SK-N-SH (cell line): ENCODE measurements at regions not wholly inside any gene's neighbourhood (a gene's known extent, or its start where the extent isn't known, plus 50 kb on each side); places are given as distances from the start of the nearest gene placed in this dataset.

ENCODE experiments used
- CTCF ChIA-PET: fragments of 300-600, 350-600 bp; formaldehyde crosslinking; extraction: SDS; loops from one replicate; lab custom pipeline; 2021; lab: Yijun Ruan, JAX
- POLR2A ChIA-PET: fragments of 350-600 bp; sonication (Branson Sonifier 250); formaldehyde crosslinking; extraction: SDS; loops from one replicate; lab custom pipeline; 2020; ENCODE audit warnings: antibody characterized with exemption, inconsistent platforms; lab: Yijun Ruan, JAX
- DNase-seq: peaks from one replicate; pipeline ENCODE4 v3.0.0; 2012
- H2AFZ ChIP-seq: fragments of 200-600 bp; sonication (generic); 2 replicates; pipeline ENCODE4 v1.8.1; 2016; ENCODE audit warnings: antibody characterized with exemption, mild to moderate bottlenecking, low read depth
- H3F3A ChIP-seq: fragments of 200-600 bp; sonication (generic); replicated peaks from 2 replicates; pipeline ENCODE3; 2016; ENCODE audit warnings: antibody characterized with exemption, mild to moderate bottlenecking; ENCODE audit not compliant: insufficient read depth
- H3K27ac ChIP-seq, 2 experiments: fragments of 200-500 bp in 1 of 2; fragments of 200-600 bp in 1 of 2; sonication (Bioruptor generic) in 1 of 2; sonication (generic), shearing (Covaris generic) in 1 of 2; 2 replicates each; pipeline versions ENCODE4 v1.5.1 to v1.6.1; 2014 to 2016; ENCODE audit warnings: low read depth in 2 of 2, inconsistent platforms in 1 of 2, low read length in 1 of 2, mild to moderate bottlenecking in 1 of 2, mixed read lengths in 1 of 2
- H3K27me3 ChIP-seq: fragments of 200-600 bp; sonication (generic), shearing (Covaris generic); 2 replicates; pipeline ENCODE4 v1.6.1; 2016; ENCODE audit warnings: mixed run types; ENCODE audit not compliant: insufficient read depth
- H3K36me3 ChIP-seq, 2 experiments: fragments of 200-500 bp in 1 of 2; fragments of 200-600 bp in 1 of 2; sonication (Bioruptor generic) in 1 of 2; sonication (generic) in 1 of 2; replicated peaks in 1 of 2; 2 replicates each; pipeline versions ENCODE3 to v1.5.1; 2014 to 2016; ENCODE audit warnings: low read length in 1 of 2, mild to moderate bottlenecking in 1 of 2; ENCODE audit not compliant: insufficient read depth in 2 of 2, control insufficient read depth in 1 of 2
- H3K4me1 ChIP-seq, 2 experiments: fragments of 200-500 bp in 1 of 2; fragments of 200-600 bp in 1 of 2; sonication (Bioruptor generic) in 1 of 2; sonication (generic), shearing (Covaris generic) in 1 of 2; 2 replicates each; pipeline versions ENCODE4 v1.5.1 to v1.6.1; 2014 to 2016; ENCODE audit warnings: low read depth in 1 of 2, low read length in 1 of 2, mixed run types in 1 of 2; ENCODE audit not compliant: insufficient read depth in 2 of 2, control insufficient read depth in 1 of 2
- H3K4me2 ChIP-seq: fragments of 200-600 bp; sonication (generic), shearing (Covaris generic); 2 replicates; pipeline ENCODE4 v1.6.1; 2017; ENCODE audit warnings: mixed run types
- H3K4me3 ChIP-seq, 2 experiments: fragments of 200-500 bp in 1 of 2; fragments of 200-600 bp in 1 of 2; sonication (Bioruptor generic) in 1 of 2; sonication (generic), shearing (Covaris generic) in 1 of 2; 2 replicates each; pipeline versions ENCODE4 v1.5.1 to v1.8.1; 2014 to 2016; ENCODE audit warnings: low read depth in 2 of 2, inconsistent platforms in 1 of 2, low read length in 1 of 2, mild to moderate bottlenecking in 1 of 2, mixed read lengths in 1 of 2, moderate library complexity in 1 of 2
- H3K79me2 ChIP-seq: fragments of 200-600 bp; sonication (generic); 2 replicates; pipeline ENCODE4 v1.8.1; 2017; ENCODE audit warnings: mild to moderate bottlenecking; ENCODE audit not compliant: insufficient read depth
- H3K9ac ChIP-seq: fragments of 200-600 bp; sonication (generic); 2 replicates; pipeline ENCODE4 v1.6.1; 2017; ENCODE audit warnings: mixed run types
- H3K9me2 ChIP-seq: fragments of 200-600 bp; sonication (generic); 2 replicates; pipeline ENCODE4 v1.6.1; 2017; ENCODE audit warnings: mixed run types
- H3K9me3 ChIP-seq: fragments of 200-600 bp; sonication (generic); 2 replicates; pipeline ENCODE4 v1.6.1; 2017; ENCODE audit warnings: mixed run types, mild to moderate bottlenecking, moderate library complexity
- H4K20me1 ChIP-seq: fragments of 200-600 bp; sonication (generic); 2 replicates; pipeline ENCODE4 v1.6.1; 2017; ENCODE audit warnings: mild to moderate bottlenecking, mixed run types; ENCODE audit not compliant: insufficient read depth
- CHD2 ChIP-seq: fragments of 150-350 bp; IDR thresholded peaks from 2 replicates; pipeline ENCODE4 v1.6.1; 2018; ENCODE audit warnings: low read length; ENCODE audit not compliant: partially characterized antibody
- FOXJ3 ChIP-seq: sonication (generic); formaldehyde crosslinking; IDR thresholded peaks from 2 replicates; pipeline ENCODE4 v1.5.1; 2020; ENCODE audit warnings: mild to moderate bottlenecking, missing genetic modification reagents
- JUND ChIP-seq: IDR thresholded peaks from 2 replicates; pipeline ENCODE4 v1.4.0; 2012
- MAX ChIP-seq: IDR thresholded peaks from 2 replicates; pipeline ENCODE4 v1.4.0; 2012; ENCODE audit warnings: low read depth
- MEF2A ChIP-seq: IDR thresholded peaks from 2 replicates; pipeline ENCODE4 v1.4.0; 2012; ENCODE audit warnings: low read depth, borderline replicate concordance
- MXI1 ChIP-seq: IDR thresholded peaks from 2 replicates; pipeline ENCODE4 v1.6.1; 2012; ENCODE audit warnings: mild to moderate bottlenecking, low read depth, low read length, improper control_type of control experiment
- NRF1 ChIP-seq: IDR thresholded peaks from 2 replicates; pipeline ENCODE4 v1.6.1; 2012; ENCODE audit warnings: low read depth, mild to moderate bottlenecking, low read length
- PBX3 ChIP-seq: IDR thresholded peaks from 2 replicates; pipeline ENCODE4; 2012
- POLR2AphosphoS5 ChIP-seq: IDR thresholded peaks from 2 replicates; pipeline ENCODE4 v1.6.1; 2012; ENCODE audit warnings: low read depth, low read length
- RAD21 ChIP-seq: IDR thresholded peaks from 2 replicates; pipeline ENCODE4 v1.6.1; 2012; ENCODE audit warnings: mild to moderate bottlenecking, low read length
- RCOR1 ChIP-seq: fragments of 150-350 bp; IDR thresholded peaks from 2 replicates; pipeline ENCODE4 v1.6.1; 2017; ENCODE audit warnings: antibody characterized with exemption, low read length
- RXRA ChIP-seq: IDR thresholded peaks from 2 replicates; pipeline ENCODE4 v1.4.0; 2012; ENCODE audit warnings: low read depth, mild to moderate bottlenecking, borderline replicate concordance
- SIN3A ChIP-seq: IDR thresholded peaks from 2 replicates; pipeline ENCODE4 v1.6.1; 2012; ENCODE audit warnings: low read depth, mild to moderate bottlenecking, low read length, moderate library complexity, borderline replicate concordance
- TAF1 ChIP-seq: IDR thresholded peaks from 2 replicates; pipeline ENCODE4 v1.6.1; 2012; ENCODE audit warnings: low read depth, mild to moderate bottlenecking, low read length, moderate library complexity, borderline replicate concordance
- TCF12 ChIP-seq: IDR thresholded peaks from 2 replicates; pipeline ENCODE4 v1.4.0; 2012
- YY1 ChIP-seq: IDR thresholded peaks from 2 replicates; pipeline ENCODE4 v1.4.0; 2012; ENCODE audit warnings: low read depth, mild to moderate bottlenecking
- WGBS: methylation state at CpG from one replicate; pipeline ENCODE4 v1.1.6; 2017; ENCODE audit warnings: low lambda C conversion rate; 5-methylcytosine and 5-hydroxymethylcytosine counted together
- TF ChIP-seq, protein P1 (sequence below): fragments of 150-350 bp; IDR thresholded peaks from 2 replicates; pipeline ENCODE4 v1.6.1; 2017; ENCODE audit warnings: antibody characterized with exemption, low read length, low read depth, borderline replicate concordance
- TF ChIP-seq, protein P2 (sequence below): fragments of 150-350 bp; IDR thresholded peaks from 2 replicates; pipeline ENCODE4 v1.6.1; 2016; ENCODE audit warnings: mild to moderate bottlenecking, low read depth, low read length
- TF ChIP-seq, protein P3 (sequence below): fragments of 200-600 bp; sonication (generic); IDR thresholded peaks from 2 replicates; pipeline ENCODE4 v1.6.1; 2017; ENCODE audit warnings: antibody characterized with exemption, mild to moderate bottlenecking, moderate library complexity

DNA sequence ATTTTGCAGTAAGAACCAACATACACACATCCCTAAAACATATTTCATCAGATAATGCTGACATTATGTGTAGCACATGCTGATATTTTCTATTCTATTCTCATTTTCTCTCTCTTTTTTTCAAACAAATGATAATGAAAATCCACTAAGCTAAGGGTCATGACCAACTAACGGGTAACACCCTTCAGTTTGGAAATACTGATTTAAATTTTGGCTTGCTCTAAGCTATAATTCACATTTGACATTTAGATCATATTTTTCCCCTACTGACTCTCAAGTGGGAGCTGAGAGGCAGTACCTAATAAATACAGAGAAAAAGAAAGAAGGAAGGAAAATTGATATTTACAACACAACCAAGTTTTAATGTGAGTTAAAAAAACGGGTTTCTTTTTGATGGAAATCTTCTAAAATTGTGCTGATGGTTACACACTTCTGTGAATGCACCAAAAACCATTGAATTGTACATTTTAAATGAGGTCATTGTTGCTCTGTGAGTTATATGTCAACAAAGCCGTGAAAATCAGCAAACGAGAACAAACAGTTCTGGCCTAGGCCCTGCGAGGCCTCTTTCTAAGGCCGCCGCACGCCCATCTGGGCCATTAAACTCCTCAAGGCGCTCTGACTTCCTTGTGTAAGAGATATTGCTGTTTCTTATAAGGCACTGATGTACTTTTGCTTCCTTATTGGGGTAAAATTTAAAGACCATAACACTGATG lies 124.2 kb downstream of the GALR1 start:
- Histone ChIP-seq H3K79me2 (no peaks in the 10 kb centered on the region), H3K27me3 (no peaks in the 10 kb centered on the region), H3K4me3 (no peak overlapping the region), H3K4me1 (no peaks in the 10 kb centered on the region), H3K9me3 (0 out of 2 replicates have a peak, but pooled peaks cover 4% of the 10 kb centered on the region)
- POLR2A ChIA-PET = no interaction called here
- no peak for DNase-seq
- CTCF ChIA-PET = no interaction called here
- TF ChIP-seq SIN3A = no peak
- no peak for TF ChIP-seq CHD2
- no peak for TF ChIP-seq POLR2AphosphoS5
- TF ChIP-seq PBX3 = no peak
- TF ChIP-seq MAX = no peak
- TF ChIP-seq, protein P1, sequence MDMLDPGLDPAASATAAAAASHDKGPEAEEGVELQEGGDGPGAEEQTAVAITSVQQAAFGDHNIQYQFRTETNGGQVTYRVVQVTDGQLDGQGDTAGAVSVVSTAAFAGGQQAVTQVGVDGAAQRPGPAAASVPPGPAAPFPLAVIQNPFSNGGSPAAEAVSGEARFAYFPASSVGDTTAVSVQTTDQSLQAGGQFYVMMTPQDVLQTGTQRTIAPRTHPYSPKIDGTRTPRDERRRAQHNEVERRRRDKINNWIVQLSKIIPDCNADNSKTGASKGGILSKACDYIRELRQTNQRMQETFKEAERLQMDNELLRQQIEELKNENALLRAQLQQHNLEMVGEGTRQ = no peak
- TF ChIP-seq RAD21 = no peak
- TF ChIP-seq TCF12 = no peak
- no peak for TF ChIP-seq RCOR1
- TF ChIP-seq JUND = no peak
- no peak for TF ChIP-seq MEF2A
- TF ChIP-seq, protein P2, sequence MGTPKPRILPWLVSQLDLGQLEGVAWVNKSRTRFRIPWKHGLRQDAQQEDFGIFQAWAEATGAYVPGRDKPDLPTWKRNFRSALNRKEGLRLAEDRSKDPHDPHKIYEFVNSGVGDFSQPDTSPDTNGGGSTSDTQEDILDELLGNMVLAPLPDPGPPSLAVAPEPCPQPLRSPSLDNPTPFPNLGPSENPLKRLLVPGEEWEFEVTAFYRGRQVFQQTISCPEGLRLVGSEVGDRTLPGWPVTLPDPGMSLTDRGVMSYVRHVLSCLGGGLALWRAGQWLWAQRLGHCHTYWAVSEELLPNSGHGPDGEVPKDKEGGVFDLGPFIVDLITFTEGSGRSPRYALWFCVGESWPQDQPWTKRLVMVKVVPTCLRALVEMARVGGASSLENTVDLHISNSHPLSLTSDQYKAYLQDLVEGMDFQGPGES = no peak
- no peak for TF ChIP-seq MXI1
- no peak for TF ChIP-seq TAF1
- no peak for TF ChIP-seq NRF1
- TF ChIP-seq RXRA = no peak
- TF ChIP-seq, protein P3, sequence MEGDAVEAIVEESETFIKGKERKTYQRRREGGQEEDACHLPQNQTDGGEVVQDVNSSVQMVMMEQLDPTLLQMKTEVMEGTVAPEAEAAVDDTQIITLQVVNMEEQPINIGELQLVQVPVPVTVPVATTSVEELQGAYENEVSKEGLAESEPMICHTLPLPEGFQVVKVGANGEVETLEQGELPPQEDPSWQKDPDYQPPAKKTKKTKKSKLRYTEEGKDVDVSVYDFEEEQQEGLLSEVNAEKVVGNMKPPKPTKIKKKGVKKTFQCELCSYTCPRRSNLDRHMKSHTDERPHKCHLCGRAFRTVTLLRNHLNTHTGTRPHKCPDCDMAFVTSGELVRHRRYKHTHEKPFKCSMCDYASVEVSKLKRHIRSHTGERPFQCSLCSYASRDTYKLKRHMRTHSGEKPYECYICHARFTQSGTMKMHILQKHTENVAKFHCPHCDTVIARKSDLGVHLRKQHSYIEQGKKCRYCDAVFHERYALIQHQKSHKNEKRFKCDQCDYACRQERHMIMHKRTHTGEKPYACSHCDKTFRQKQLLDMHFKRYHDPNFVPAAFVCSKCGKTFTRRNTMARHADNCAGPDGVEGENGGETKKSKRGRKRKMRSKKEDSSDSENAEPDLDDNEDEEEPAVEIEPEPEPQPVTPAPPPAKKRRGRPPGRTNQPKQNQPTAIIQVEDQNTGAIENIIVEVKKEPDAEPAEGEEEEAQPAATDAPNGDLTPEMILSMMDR = no peak
- no peak for TF ChIP-seq YY1
- no peak for TF ChIP-seq FOXJ3 (CRISPR knock-in tag)
- TF ChIP-seq, all 33 proteins: peak for 0
- Histone ChIP-seq H3K4me2 (no peak overlapping the region), H2AFZ (no peak overlapping the region), H4K20me1 (no peaks in the 10 kb centered on the region), H3K36me3 (no peaks in the 10 kb centered on the region), H3K27ac (no peak overlapping the region), H3K9me2 (no peaks in the 10 kb centered on the region), H3K9ac (no peak overlapping the region), H3F3A (no peaks in the 10 kb centered on the region)
- 45% methylated on average over 9 of the region's 9 CpGs for WGBS
